Stomach smooth muscle (tissue), 2 donors: ENCODE measurements at regions not wholly inside any gene's neighbourhood (a gene's known extent, or its start where the extent isn't known, plus 50 kb on each side); places are given as distances from the start of the nearest gene placed in this dataset.

ENCODE experiments used
- H3K27ac ChIP-seq: one replicate; pipeline ENCODE4 v1.7.0; 2013; ENCODE audit warnings: mild to moderate bottlenecking, low read length, inconsistent platforms
- H3K27me3 ChIP-seq, 2 donors: one replicate each; pipeline ENCODE4 v1.7.0; 2013; ENCODE audit warnings: low read length in 2 of 2; ENCODE audit not compliant: insufficient read depth in 2 of 2, control insufficient read depth in 1 of 2
- H3K36me3 ChIP-seq, 2 donors: one replicate each; pipeline ENCODE4 v1.7.0; 2013; ENCODE audit warnings: low read length in 2 of 2; ENCODE audit not compliant: control insufficient read depth in 2 of 2, insufficient read depth in 2 of 2
- H3K4me1 ChIP-seq: one replicate; pipeline ENCODE4 v1.7.0; 2013; ENCODE audit warnings: low read length; ENCODE audit not compliant: control insufficient read depth, insufficient read depth
- H3K4me3 ChIP-seq, 2 donors: one replicate each; pipeline ENCODE4 v1.7.0; 2013; ENCODE audit warnings: low read length in 2 of 2
- H3K9ac ChIP-seq, 2 donors: one replicate each; pipeline ENCODE4 v1.7.0; 2013; ENCODE audit warnings: low read length in 2 of 2, mild to moderate bottlenecking in 1 of 2
- H3K9me3 ChIP-seq, 2 donors: one replicate each; pipeline ENCODE4 v1.7.0; 2013; ENCODE audit warnings: low read length in 2 of 2; ENCODE audit not compliant: control insufficient read depth in 2 of 2
- donor health status: healthy.
- donor health status: Pancreatic carcinoma.

DNA sequence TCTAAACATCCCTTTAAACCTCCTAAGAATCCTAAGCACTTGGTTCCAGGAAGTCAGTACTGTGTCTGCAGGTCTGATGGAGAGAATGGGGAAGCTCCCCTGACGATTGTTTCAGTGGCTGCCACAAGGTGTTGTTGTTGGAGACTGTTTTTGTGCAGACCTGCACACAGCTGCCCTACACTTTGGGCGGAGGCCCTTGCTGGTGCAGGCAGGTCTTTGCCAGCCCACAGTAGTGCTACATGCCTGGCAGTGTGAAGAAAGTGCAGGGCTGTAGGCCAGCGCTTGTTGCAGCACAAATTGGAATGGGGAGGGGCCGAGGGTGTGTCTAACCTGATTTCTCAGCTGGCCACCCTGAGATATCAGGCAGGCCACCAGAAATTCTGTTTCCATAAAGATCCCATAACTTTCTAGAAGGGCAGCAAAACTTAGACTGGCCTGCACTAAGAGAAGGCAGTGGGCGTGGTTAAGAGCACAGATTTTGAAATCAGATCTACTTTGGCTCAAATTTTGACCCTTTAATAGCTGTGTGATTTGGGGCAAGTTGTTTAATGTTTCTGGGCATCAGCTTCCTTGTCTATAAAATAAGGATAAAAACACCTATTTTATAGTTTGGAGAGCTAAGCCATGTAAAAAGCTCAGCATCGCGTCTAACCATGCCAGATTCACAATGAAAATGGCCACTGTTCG is 83.7 kb upstream of the SLC1A4 start:
- no peak overlapping the region for H3K4me3 ChIP-seq
- no peak overlapping the region for H3K9ac ChIP-seq
- no peaks in the 10 kb centered on the region for H3K27me3 ChIP-seq
- no peaks in the 10 kb centered on the region for H3K9me3 ChIP-seq
- no peaks in the 10 kb centered on the region for H3K36me3 ChIP-seq
- H3K27ac ChIP-seq: no peak overlapping the region
- H3K4me1 ChIP-seq: peaks cover 7% of the 10 kb centered on the region

DNA sequence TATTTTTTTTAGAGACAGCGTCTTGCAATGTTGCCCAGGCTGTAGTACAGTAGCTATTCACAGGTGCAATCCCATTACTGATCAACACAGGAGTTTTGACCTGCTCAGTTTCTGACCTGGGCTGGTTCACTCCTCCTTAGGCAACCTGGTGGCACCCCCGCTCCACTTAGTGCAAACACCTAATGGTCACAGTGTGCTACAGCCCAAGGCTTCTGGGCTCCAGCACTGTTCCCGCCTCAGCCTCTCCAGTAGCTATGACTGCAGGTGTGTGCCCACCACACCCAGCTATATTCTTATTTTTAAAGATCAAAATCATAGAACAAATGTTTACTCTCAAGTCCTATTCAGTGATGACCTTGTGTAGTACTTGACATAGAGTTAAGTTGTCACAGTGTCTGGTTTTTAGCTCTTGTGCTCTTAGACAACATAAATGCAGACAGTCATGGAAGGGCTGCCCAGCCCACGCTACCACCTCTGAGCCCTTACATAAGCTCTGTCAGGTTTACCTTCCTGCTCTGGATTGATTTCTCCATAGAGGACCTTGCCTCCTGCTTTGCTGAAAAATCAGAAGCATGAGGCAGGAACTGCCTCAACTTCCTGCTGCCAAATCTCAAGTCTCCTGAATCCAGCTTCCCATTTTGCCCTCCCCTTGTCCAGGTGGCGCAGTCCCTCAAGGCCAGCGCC is 82.2 kb upstream of the SLC1A4 start:
- Histone ChIP-seq H3K27ac (no peak overlapping the region), H3K27me3 (no peaks in the 10 kb centered on the region), H3K9me3 (no peaks in the 10 kb centered on the region), H3K36me3 (no peaks in the 10 kb centered on the region), H3K9ac (no peak overlapping the region), H3K4me3 (no peak overlapping the region), H3K4me1 (peaks cover 7% of the 10 kb centered on the region)

DNA sequence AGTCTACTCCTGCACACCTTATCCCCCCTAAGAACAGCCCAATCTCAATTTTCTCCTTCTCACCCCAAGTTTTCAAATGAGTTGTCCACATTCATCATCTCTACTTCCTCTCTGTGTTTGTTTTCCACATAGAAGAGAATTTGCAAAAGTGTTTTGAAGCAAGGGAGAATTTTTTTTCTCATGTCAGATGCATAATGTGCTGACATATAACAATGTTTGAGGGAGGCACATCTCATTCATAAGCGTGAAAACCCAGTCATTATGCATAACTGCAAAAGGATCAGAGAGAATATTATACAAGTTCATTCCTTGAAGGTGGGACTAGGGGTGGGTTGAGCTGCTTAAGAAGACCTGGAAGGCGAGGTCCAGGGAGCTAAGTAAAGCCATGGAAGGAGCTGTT is 80.8 kb upstream of the SLC1A4 start:
- Histone ChIP-seq H3K9ac (no peak overlapping the region), H3K27me3 (no peaks in the 10 kb centered on the region), H3K36me3 (no peaks in the 10 kb centered on the region), H3K9me3 (no peaks in the 10 kb centered on the region), H3K4me3 (no peak overlapping the region), H3K4me1 (peaks cover 7% of the 10 kb centered on the region), H3K27ac (no peak overlapping the region)

DNA sequence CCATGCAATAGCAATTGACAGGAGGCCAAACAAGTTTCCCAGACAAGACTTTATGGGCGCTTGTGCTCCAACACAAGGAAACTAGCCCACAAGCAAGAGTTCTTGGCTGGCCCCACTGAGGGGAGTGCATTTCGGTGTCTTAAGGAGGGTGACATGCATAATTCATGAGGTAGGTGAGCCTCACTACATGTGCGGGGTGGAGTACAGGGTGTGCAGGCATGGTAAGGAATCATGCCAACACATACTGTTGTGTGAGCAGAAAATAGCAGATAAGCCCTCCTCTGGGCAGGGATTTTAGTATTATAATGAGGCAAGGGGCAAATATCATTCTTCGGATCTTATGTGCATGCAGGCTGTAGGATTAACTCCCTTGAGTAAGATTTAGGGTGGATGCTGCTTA is 78.7 kb upstream of the SLC1A4 start:
- peaks cover under 1% of the 10 kb centered on the region for H3K4me1 ChIP-seq
- H3K36me3 ChIP-seq: no peaks in the 10 kb centered on the region
- H3K27ac ChIP-seq: no peak overlapping the region
- H3K9me3 ChIP-seq: no peaks in the 10 kb centered on the region
- no peak overlapping the region for H3K4me3 ChIP-seq
- no peaks in the 10 kb centered on the region for H3K27me3 ChIP-seq
- no peak overlapping the region for H3K9ac ChIP-seq

DNA sequence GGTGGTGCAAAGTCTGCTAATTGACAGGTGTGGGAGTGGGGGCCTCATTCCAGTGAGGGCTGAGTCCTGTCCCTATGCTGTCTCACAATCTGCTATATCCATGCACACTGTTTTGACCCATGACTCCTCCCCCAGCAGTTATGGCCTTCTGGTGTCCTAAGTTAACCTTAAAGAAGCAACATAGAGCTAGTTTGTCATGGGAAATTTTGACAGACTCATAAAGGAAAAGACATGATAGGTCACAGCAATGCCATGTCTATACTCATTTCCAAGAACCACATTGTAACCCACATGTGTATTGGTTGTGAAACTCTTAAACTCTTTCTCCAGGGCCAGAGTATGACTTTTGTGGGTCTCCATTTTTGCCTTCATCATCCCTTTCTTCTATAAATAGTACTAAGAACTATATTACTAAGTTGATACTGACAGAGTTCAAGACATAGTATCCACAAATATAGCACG is 78.2 kb upstream of the SLC1A4 start:
- Histone ChIP-seq H3K27me3 (no peaks in the 10 kb centered on the region), H3K4me3 (no peak overlapping the region), H3K9me3 (no peaks in the 10 kb centered on the region), H3K9ac (no peak overlapping the region), H3K36me3 (no peaks in the 10 kb centered on the region), H3K4me1 (no peaks in the 10 kb centered on the region), H3K27ac (no peak overlapping the region)

DNA sequence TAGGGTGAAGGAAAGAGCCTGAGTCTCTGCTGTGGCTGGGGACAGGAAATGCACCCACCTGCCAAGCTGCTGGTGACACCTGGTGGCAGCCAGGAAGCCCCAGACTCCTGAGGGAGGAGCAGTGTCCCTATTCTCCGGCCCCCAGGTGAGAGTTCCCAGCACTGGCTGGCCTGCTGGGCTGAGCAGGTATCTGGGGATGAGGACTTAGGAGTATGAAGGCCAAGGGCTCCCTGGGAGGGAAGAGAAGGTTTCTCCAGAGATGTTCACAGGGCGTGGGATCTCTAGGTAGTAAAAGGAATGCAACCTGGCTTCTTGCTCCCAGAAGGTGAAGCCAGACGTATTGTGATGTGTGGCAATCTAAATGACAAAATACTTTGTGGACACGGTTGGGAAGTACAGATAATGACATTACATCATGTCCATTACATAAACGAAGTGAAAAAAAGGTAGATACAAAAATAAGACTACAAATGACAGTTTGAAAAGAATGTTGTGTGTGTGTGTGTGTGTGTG is 75.8 kb upstream of the SLC1A4 start:
- peaks cover 3% of the 10 kb centered on the region for H3K4me1 ChIP-seq
- no peaks in the 10 kb centered on the region for H3K9me3 ChIP-seq
- no peak overlapping the region for H3K4me3 ChIP-seq
- H3K36me3 ChIP-seq: no peaks in the 10 kb centered on the region
- no peak overlapping the region for H3K9ac ChIP-seq
- H3K27me3 ChIP-seq: no peaks in the 10 kb centered on the region
- no peak overlapping the region for H3K27ac ChIP-seq

DNA sequence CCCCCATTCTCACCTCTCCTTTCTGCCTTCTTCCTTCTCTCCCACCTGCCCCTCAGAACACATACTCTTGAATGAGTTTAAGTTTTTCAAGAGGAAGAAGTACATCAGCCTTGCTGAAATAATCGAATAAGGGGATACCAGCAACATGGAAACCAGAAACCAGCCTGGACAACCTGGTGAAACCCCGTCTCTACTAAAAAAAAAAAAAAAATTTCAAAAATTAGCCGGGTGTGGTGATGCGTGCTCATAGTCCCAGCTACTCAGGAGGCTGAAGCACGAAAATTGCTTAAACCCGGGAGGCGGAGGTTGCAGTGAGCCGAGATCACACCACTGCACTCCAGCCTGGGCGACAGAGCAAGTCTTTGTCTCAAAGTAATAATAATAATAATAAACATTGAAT is 75.0 kb upstream of the SLC1A4 start:
- no peaks in the 10 kb centered on the region for H3K27me3 ChIP-seq
- H3K27ac ChIP-seq: no peak overlapping the region
- H3K9ac ChIP-seq: no peak overlapping the region
- H3K4me1 ChIP-seq: peaks cover 3% of the 10 kb centered on the region
- H3K36me3 ChIP-seq: no peaks in the 10 kb centered on the region
- no peak overlapping the region for H3K4me3 ChIP-seq
- no peaks in the 10 kb centered on the region for H3K9me3 ChIP-seq

DNA sequence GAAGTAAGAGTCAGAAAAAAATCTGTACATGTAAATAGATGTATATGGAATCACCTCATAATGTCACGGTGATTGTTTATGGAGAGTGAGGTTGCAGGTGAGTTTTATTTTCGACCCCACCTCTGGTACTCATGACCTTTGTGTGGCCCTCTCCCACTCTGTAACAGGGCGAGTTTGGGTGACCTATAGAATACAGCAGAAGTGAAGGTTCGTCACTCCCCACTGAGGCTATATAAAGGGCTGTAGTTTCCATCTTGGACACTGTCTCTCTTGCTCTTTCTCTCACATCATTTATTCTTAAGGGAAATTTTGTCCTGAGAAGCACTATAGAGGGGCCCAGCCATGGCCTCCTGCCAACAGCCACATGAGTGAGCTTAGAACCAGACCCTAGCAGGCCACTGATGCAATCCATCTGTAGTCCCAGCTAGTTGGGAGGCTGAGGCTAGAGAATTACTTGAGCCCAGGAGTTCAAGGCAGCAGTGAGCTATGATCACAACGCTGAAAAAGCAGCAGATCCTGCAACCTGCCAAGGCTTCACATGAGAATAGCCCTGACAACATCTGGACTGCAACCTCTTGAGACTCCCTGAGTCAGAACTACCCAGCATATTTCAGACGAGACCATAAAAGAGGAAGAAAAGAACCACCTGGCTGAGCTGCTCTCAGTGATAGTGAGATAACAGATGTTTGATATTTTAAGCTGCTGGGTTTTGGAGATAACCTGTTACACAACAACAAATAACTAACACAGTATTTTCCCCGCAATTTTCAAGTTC is 74.3 kb upstream of the SLC1A4 start:
- Histone ChIP-seq H3K9me3 (no peaks in the 10 kb centered on the region), H3K4me1 (peaks cover 3% of the 10 kb centered on the region), H3K9ac (peak overlapping the region in 1 of 2 donors; percentile 22), H3K27me3 (no peaks in the 10 kb centered on the region), H3K36me3 (no peaks in the 10 kb centered on the region), H3K4me3 (no peak overlapping the region), H3K27ac (no peak overlapping the region)

DNA sequence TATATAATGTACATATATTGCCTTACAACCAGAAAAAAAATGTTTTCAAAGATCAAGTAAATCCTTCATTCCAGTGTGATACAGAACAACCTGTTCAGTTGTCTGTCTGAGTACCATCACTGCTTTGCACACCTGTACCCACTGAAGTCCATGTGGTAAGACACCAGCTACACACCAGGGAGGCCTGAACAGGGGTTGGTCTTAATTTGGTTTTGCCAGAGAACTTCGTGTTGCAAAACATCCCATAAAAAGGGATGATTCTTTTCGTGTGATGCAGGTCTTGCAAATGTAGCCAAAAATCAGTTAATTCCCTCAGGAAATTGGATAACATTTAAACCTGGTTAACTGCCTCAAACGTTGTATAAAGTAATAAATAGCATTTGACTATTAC is 73.7 kb upstream of the SLC1A4 start:
- no peaks in the 10 kb centered on the region for H3K36me3 ChIP-seq
- no peaks in the 10 kb centered on the region for H3K27me3 ChIP-seq
- no peaks in the 10 kb centered on the region for H3K9me3 ChIP-seq
- no peak overlapping the region for H3K9ac ChIP-seq
- no peak overlapping the region for H3K27ac ChIP-seq
- H3K4me3 ChIP-seq: no peak overlapping the region
- H3K4me1 ChIP-seq: peaks cover 3% of the 10 kb centered on the region

DNA sequence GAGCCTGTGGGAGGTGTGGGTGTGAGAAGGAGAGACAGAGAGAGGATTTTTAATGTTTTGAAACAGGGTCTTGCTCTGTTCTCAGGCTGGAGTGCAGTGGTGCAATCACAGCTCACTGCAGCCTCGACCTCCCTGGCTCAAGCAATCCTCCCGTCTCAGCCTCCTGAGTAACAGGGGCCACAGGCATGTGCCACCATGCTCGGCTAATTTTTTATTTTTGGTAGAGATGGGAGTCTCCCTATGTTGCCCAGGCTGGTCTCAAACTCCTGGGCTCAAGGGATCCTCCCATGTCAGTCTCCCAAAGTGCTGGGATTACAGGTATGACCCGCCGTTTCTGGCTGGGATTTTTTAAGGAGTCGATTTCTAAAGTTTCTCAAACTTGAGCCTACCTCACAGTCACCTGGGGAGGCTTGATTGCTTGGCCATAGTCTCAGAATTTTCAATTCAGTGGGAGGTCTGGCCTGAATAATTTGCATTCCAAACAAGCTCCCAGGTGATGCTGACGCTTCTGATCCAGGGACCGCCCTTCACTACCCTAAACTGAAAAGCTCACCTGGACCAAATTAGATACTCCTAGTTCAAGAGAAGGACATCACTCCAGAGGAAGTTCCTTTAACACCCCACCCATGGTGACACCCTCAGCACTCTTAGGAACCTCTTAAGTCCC is 70.8 kb upstream of the SLC1A4 start:
- no peak overlapping the region for H3K27ac ChIP-seq
- H3K4me1 ChIP-seq: peaks cover 3% of the 10 kb centered on the region
- no peak overlapping the region for H3K9ac ChIP-seq
- no peaks in the 10 kb centered on the region for H3K27me3 ChIP-seq
- H3K4me3 ChIP-seq: peak overlapping the region; percentile 77 to 86
- no peaks in the 10 kb centered on the region for H3K9me3 ChIP-seq
- no peaks in the 10 kb centered on the region for H3K36me3 ChIP-seq
